HG02763 (cell line): ENCODE measurements at regions not wholly inside any gene's neighbourhood (a gene's known extent, or its start where the extent isn't known, plus 50 kb on each side); places are given as distances from the start of the nearest gene placed in this dataset.

Experiments
- ATAC-seq: cut with Tn5 transposase; IDR thresholded peaks from one replicate; pipeline ENCODE4 v1.9.1; 2021; ENCODE audit warnings: mild to moderate bottlenecking, moderate library complexity; ENCODE audit not compliant: unreplicated experiment

DNA sequence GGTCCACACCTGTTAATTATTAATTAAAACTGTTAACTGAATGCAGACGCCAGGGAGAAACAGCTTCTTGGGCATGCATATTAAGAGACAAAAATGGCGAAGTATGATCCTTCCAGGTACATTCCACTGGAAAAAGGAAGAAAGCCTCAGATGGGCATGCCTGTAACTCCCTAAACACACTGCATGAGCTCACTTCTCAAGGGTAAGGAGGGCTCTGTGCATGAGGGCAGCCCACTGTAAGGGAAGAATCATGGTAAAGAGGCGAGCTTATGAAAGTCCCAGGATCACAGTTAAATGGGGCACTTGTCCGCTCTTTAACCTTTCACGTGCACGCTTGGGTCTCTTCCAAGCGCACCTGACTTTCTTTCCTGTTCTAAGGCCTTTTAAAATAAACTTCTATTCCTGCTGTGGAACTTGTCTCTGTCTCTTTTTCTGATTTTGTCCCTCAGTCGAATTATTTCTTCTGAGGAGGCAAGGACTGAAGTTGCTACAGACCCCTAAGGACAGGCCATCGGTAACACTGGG, 321.7 kb downstream of the PPP1R2C start:
- no peak for ATAC-seq

GRCh38 chrX:42450228-42450627, 327.7 kb downstream of the PPP1R2C start:
- no peak for ATAC-seq

DNA sequence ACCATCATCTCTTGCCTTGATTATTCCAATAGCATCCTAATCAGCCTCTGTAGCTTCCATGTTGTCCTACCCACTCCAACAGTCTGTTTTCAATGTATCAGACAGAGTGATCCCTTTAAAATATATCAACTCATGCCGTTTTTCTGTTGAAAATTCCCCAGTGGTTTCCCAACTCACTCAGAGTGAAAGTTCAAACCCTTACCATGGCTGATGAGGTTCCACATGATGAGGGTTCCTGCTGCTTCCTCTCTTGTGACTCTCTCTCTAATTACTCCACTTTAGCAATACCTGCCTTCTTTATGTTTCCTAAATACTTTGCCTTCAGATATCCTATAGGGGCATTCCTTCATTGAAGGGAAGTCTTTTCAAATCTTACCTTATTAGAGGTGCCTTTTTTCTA, 334.7 kb downstream of the PPP1R2C start:
- ATAC-seq, result no peak

DNA sequence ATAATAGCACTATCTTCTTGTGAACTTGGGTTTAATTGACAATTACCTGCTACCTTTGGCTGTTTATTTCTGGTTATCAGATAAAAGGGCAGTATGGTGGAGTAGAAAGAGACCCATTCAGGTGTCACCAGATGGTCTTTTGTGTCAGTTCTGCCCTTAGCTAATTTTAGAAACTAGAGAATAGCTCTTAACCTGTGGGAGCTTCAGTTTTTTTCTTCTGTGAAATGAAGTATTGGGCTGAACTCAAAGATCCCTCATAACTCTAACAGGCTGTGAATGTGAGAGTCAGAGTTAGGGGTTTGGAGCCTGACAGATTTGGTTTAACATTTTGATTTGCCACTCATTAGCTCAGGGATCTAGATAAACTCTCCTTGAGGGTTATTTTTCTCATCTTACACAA, 335.2 kb downstream of the PPP1R2C start:
- ATAC-seq, result no peak

GRCh38 chrX:42437211-42437610, 340.8 kb downstream of the PPP1R2C start:
- no peak for ATAC-seq

- ATAC-seq, result no peak
These were observed 343.4 kb downstream of the PPP1R2C start for GRCh38 chrX:42434458-42435166.

GRCh38 chrX:42432552-42432951, 345.4 kb downstream of the PPP1R2C start:
- ATAC-seq, result no peak

GRCh38 chrX:42422961-42423360, 355.0 kb downstream of the PPP1R2C start:
- no peak for ATAC-seq

DNA sequence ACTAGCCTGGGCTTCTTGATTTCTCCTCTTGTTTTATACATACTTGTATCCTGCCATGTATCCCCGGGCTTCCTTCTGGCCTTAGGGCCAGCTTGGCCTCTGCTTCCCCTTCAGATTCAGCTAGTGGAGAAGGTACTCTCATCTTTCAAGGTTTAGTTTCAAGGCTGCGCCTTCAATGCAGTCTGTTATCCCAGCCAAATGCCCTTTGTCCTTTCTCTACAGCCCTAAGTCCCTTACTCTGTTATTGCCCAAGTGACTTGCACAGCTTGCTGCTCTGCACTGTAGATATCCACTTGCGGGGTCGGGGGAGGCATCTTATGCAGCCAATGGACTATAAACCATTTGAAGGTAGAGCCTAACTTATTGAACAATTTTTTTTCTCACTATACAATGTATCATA, 357.5 kb downstream of the PPP1R2C start:
- no peak for ATAC-seq

GRCh38 chrX:42415636-42416035, 362.3 kb downstream of the PPP1R2C start:
- no peak for ATAC-seq

DNA sequence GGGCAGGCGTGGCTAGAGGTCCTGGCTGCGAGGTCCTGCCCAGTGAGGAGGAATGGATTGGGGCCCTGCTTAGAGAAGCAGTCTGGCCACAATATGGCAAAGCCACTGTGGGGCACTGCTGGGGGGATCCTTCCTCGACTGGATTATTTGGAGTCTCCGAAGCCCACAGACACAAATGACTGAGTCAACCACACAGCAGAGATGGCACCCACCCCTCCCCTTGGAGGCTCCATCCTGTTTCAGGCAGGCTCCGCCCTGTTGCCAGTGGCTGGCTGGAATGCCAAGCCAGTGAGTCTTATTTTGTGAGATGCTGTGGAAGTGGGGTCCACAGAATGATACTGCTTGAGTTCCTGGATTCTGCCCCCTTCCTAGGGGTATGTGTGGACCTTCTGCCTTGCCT, 363.9 kb downstream of the PPP1R2C start:
- no peak for ATAC-seq

- ATAC-seq, result no peak
These were observed 378.3 kb downstream of the PPP1R2C start for GRCh38 chrX:42399632-42400024.

GRCh38 chrX:42398967-42399631, 378.9 kb downstream of the PPP1R2C start:
- no peak for ATAC-seq

- ATAC-seq, result no peak
These were observed 381.8 kb downstream of the PPP1R2C start for GRCh38 chrX:42396136-42396535.

GRCh38 chrX:42392846-42393245, 385.1 kb downstream of the PPP1R2C start:
- ATAC-seq, result no peak

DNA sequence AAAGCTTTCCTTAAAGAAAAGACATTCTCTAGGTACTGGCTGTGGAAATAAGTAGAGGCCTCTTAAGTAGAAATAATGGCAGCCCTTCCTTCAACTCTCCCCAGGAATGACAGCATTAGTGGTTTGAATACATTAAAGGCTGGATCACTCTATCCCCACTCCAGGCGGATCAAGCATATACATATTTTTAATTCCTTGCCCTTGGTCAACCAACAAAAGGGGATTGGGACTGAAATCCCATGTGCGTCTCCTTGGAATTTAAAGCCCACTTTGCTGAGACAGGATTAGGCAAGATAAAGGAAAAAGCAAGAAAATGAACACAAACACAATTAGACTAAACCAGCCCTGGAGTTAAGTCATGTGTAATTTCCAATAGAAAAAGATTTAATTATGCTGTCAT, 391.3 kb downstream of the PPP1R2C start:
- no peak for ATAC-seq

DNA sequence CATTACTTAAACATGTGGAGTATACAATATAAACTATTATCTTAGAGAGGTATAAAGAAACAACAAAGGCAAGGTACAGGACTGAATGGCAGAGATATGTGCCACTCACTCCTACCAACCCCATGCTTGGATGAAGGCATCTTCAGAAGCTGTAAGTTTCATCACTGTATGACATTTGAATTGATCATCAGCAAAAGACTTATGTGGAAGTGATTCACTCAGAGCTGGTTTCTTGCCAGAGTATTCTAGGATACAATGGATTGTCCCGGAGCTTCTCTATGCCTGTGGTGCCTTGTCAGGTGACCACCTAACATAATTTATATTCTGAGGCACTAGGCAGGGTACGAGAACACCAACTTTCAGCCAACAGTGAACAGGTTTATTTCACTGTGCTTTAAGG, 392.2 kb downstream of the PPP1R2C start:
- ATAC-seq, result no peak

- ATAC-seq, result no peak
These were observed 393.0 kb downstream of the PPP1R2C start for GRCh38 chrX:42384956-42385355.

DNA sequence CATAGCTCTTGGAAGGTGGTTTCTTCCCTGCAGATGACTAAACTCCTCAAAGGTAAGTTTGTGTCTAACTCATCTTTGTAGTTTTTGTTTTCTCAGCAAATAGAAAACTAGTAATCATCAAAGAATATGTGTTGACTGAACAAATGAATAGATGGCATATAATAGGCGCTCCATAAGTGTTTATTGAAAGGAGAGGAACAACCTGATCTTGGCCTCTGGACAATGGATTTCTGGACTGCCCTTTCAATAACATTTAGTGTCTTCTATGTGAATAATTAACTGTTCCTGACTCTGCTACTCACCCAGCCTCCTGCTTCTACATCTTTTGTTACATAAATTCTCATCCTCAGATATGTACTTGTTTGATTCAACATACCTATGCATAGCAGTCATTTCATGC, 399.1 kb downstream of the PPP1R2C start:
- ATAC-seq, result no peak

DNA sequence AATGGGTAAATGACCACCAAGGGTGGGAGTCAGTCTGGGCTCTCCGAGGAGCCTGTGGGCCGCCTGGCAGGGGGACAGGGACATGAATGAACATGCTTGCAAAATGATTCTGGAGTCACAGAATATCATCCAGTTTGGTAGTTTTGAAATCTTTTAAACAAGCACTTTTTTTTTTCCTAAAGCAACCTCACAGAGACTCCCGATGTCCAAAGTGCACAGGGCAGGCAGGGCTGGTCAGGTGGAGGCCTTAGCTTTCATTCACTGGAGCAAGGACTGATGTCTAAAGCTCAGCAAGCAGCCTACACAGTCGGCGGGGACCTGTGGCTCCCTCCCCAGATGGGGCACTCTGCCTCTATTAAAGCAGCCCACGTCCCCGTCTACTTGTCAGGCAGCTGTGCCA, 402.9 kb downstream of the PPP1R2C start:
- ATAC-seq, result no peak

- ATAC-seq, result no peak
These were observed 411.8 kb downstream of the PPP1R2C start for GRCh38 chrX:42366181-42366580.

- no peak for ATAC-seq
These were observed 415.7 kb downstream of the PPP1R2C start for GRCh38 chrX:42362219-42362618.
